Coronary artery (tissue), 2 donors: ENCODE measurements at regions not wholly inside any gene's neighbourhood (a gene's known extent, or its start where the extent isn't known, plus 50 kb on each side); places are given as distances from the start of the nearest gene placed in this dataset.

Source experiments
- DNase-seq: peaks from one replicate; pipeline ENCODE4 v3.0.0-alpha.2; 2017; ENCODE audit warnings: low spot score
- H3K27ac ChIP-seq, 2 donors: fragments of 200-600 bp; sonication (generic); one replicate each; pipeline ENCODE4 v1.5.1; 2016 to 2019
- H3K4me3 ChIP-seq: fragments of 200-600 bp; sonication (generic); 2 replicates; pipeline ENCODE4 v1.5.1; 2016; ENCODE audit warnings: mild to moderate bottlenecking, moderate library complexity
- CTCF ChIP-seq: fragments of 200-600 bp; sonication (generic); IDR thresholded peaks from one replicate; pipeline ENCODE4 v1.5.1; 2019; ENCODE audit warnings: antibody characterized with exemption

DNA sequence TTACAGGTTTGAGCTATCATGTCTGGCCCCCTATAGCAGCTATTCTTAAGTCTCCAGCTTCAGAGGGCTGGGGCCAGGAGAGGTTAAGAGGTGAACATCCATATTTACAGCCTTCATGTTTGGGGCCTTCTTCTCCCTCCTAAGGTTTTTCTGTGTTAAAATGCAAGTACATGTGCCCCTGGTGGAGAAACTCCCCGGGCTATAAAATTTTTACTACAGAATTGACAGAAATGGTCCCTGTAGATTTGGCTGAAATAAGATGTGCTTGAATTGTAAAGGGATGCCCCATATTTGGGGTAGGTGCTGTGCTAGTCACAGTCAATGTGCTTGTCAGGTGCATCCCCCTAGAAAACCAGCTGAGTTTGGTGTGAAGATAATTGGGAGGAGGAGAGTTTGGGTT, 263.3 kb upstream of the CXCR4 start:
- Histone ChIP-seq H3K4me3 (no peak overlapping the region), H3K27ac (no peak overlapping the region)
- DNase-seq, result no peak
- TF ChIP-seq CTCF, result no peak

DNA sequence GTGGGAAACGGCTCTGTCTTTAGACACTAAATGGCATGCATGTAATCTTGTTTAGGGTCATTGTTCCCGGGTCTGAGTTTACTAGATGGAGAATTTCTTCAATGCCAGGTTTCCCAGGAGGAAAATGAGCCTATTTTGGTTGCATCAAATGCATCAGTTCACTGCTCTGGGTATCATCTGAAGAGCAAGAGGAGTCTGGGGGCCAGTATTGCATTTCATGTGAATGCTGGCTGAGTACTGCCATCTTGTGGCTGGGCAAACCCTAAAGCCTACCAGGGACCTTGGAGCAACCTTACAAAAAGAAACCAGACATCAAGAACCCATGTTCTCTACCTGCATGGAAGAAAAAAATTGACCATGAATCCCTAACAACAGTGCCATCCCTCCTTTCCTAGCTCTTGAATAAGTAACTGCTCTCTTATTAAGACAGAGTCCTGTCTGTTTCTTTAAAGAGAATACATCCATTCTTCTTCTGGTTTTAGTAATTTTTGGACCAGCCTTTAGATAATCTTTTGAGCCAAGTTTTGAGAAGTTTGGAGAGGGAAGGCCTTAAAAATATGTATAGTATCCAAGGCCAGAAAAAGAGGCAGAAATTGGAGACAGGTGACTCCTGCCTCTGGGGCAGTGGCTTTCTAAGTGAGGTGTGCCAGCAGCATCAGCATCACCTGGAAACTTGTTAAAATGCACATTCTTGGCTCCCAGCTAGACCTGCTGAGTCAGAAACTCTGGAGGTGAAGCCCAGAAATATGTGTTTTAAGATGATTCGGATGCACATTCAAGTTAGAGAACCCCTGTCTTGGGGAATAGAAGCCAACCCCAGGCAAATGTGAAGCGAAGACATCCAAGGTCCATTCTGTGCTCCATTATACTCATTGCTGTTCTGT, 261.0 kb upstream of the CXCR4 start:
- H3K27ac ChIP-seq, result no peak overlapping the region
- TF ChIP-seq CTCF, result no peak
- no peak for DNase-seq
- H3K4me3 ChIP-seq, result no peak overlapping the region

GRCh38 chr2:136377423-136378382, 259.8 kb upstream of the CXCR4 start:
- DNase-seq, result no peak
- TF ChIP-seq CTCF, result no peak
- no peak overlapping the region for H3K4me3 ChIP-seq
- H3K27ac ChIP-seq, result no peak overlapping the region

DNA sequence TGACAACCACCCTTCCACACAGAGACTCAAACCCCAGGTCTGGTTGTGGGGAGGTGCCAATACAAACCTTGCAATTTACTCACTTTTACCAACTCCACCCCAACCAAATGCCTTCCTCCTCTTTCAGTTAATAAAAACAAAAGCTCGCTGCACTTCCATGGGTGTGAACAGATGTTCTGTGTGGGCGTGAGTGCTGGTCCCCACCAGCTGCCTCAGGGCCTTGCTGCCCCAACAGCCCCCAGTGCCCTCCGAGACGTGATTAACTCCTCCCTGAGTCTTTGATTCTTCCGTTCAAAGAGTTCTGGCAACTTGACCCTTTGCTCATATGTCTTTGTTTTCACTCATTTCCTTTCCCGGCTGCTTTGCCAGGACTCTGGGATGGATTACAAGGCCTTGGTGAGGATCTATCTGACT, 258.9 kb upstream of the CXCR4 start:
- H3K27ac ChIP-seq, result no peak overlapping the region
- TF ChIP-seq CTCF, result no peak
- DNase-seq, result no peak
- H3K4me3 ChIP-seq, result no peak overlapping the region

DNA sequence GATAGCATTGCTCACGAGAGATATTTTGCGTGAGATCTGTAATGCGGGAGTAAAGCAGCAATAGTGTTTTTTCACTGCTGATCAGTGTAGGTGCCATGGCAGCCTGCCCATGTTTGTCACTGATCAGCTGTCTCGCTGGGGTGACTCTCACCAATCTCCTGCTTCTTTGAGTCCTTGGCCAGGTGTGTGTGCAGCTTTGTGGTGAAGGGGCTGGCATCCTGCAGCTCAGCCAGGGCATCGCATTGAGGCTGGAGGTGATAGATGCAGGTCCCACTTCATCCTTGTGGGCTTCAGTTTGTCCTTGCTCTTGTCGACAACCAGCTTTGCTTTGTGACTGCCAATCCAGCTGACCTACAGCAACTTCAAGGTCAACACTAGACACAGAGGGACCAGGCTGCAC, 258.3 kb upstream of the CXCR4 start:
- Histone ChIP-seq H3K27ac (no peak overlapping the region), H3K4me3 (no peak overlapping the region)
- DNase-seq, result no peak
- no peak for TF ChIP-seq CTCF

- no peak overlapping the region for H3K4me3 ChIP-seq
- no peak overlapping the region for H3K27ac ChIP-seq
- no peak for TF ChIP-seq CTCF
Observed at GRCh38 chr2:136375017-136375901, 257.3 kb upstream of the CXCR4 start.

More at GRCh38 chr2:136375017-136375901, 257.3 kb upstream of the CXCR4 start:
- no peak for DNase-seq
